ENCODE measurements at regions not wholly inside any gene's neighbourhood (a gene's known extent, or its start where the extent isn't known, plus 50 kb on each side); places are given as distances from the start of the nearest gene placed in this dataset.

GRCh38 chr10:90413196-90413595, 444.6 kb downstream of the HTR7 start:
- TF ChIP-seq, protein P1, sequence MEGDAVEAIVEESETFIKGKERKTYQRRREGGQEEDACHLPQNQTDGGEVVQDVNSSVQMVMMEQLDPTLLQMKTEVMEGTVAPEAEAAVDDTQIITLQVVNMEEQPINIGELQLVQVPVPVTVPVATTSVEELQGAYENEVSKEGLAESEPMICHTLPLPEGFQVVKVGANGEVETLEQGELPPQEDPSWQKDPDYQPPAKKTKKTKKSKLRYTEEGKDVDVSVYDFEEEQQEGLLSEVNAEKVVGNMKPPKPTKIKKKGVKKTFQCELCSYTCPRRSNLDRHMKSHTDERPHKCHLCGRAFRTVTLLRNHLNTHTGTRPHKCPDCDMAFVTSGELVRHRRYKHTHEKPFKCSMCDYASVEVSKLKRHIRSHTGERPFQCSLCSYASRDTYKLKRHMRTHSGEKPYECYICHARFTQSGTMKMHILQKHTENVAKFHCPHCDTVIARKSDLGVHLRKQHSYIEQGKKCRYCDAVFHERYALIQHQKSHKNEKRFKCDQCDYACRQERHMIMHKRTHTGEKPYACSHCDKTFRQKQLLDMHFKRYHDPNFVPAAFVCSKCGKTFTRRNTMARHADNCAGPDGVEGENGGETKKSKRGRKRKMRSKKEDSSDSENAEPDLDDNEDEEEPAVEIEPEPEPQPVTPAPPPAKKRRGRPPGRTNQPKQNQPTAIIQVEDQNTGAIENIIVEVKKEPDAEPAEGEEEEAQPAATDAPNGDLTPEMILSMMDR (IDR thresholded peaks at IDR 0.05): no peak
- H3K36me3 ChIP-seq: no peaks in the 10 kb centered on the region

GRCh38 chr10:90414926-90415325, 442.9 kb downstream of the HTR7 start:
- Histone ChIP-seq H3K4me3 (no peak overlapping the region), H3K36me3 (no peaks in the 10 kb centered on the region), H3K27ac (no peak overlapping the region), H3K9me3 (no peaks in the 10 kb centered on the region), H3K4me1 (no peaks in the 10 kb centered on the region), H3K27me3 (no peaks in the 10 kb centered on the region)
- ATAC-seq (no peak), DNase-seq (no peak)
- intact Hi-C loops (cut with DNase I): no loop called here
- TF ChIP-seq, protein P1 (IDR thresholded peaks at IDR 0.05): no peak

More at GRCh38 chr10:90413196-90413595, 444.6 kb downstream of the HTR7 start:
- H3K27me3 ChIP-seq: no peaks in the 10 kb centered on the region
- no peaks in the 10 kb centered on the region for H3K4me1 ChIP-seq
- no peak for DNase-seq
- intact Hi-C loops (cut with DNase I): no loop called here
- H3K27ac ChIP-seq: no peak overlapping the region
- H3K9me3 ChIP-seq: no peaks in the 10 kb centered on the region
- no peak overlapping the region for H3K4me3 ChIP-seq
- no peak for ATAC-seq

GRCh38 chr10:90417029-90417428, 440.8 kb downstream of the HTR7 start:
- TF ChIP-seq, protein P1 (IDR thresholded peaks at IDR 0.05): no peak
- H3K4me1 ChIP-seq: no peaks in the 10 kb centered on the region
- H3K27ac ChIP-seq: no peak overlapping the region
- no peaks in the 10 kb centered on the region for H3K9me3 ChIP-seq
- ATAC-seq: no peak
- DNase-seq: no peak
- no peak overlapping the region for H3K4me3 ChIP-seq
- H3K36me3 ChIP-seq: no peaks in the 10 kb centered on the region
- intact Hi-C loops (cut with DNase I): no loop called here
- no peaks in the 10 kb centered on the region for H3K27me3 ChIP-seq

DNA sequence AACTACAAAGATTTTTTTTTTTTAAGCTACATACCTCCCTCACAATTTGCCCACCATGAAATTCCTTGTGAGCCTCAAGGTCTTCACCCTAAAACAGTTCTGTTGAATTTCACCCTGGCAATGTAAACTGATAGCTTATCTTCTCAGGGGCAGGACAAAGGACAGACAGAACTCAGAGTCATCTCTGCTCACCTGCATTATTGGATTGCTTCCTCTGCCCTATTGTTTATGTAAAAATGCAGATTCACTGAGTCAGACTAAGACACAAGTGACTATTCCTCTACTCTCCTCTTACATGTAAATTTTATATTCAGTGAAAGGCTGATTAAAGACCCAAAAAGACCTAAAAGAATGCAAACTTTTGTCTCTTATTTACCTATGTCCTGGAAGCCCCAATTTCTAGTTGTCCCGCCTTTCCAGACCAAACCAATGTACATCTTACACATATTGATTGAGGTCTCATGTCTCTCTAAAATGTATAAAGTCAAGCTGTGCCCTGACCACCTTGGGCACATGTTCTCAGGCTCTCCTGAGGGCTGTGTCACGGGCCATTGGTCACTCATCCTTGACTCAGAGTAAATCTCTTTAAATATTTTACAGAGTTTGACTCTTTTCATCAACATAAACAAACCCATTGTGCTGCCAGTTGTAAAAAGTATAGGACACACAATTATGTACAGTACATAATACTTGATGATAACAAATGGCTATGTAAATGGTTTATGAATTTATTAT, 440.2 kb downstream of the HTR7 start:
- H3K4me1 ChIP-seq: no peaks in the 10 kb centered on the region
- no peak overlapping the region for H3K27ac ChIP-seq
- H3K27me3 ChIP-seq: no peaks in the 10 kb centered on the region
- H3K36me3 ChIP-seq: no peaks in the 10 kb centered on the region
- TF ChIP-seq, protein P1 (IDR thresholded peaks at IDR 0.05): no peak
- no peak overlapping the region for H3K4me3 ChIP-seq
- ATAC-seq: no peak
- no peaks in the 10 kb centered on the region for H3K9me3 ChIP-seq
- DNase-seq: no peak
- intact Hi-C loops (cut with DNase I): no loop called here

DNA sequence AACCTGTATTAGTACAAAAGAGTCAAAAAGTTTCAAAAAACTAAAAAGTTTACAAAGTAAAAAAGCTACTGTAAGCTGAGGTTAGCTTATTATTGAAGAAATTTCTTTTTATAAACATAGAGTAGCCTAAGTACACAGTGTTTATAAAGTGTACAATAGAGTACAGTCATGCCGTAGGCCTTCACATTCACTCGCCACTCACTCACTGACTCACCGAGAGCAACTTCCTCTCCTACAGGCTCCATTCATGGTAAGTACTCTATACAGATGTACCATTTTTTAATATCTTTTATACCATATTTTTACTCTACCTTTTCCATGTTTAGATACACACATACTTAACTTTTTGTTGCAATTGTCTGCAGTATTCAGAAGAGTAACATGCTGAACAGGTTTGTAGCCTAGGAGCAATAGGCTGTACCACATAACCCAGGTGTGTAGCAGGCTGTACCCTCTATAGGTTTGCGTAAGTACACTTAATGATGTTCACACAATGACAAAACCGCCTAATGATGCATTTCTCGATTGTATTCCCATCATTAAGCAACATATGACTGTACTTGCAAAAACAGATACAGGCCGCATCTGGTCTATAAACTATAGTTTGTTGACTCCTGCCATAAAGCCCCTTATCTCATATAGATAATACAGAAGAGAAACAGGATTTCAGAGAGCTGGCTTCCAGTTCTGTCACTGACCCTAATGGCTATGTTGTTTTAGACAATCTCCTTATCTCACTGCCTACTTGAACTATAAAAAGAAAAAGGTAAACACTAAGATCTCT, 438.8 kb downstream of the HTR7 start:
- ATAC-seq: no peak
- H3K36me3 ChIP-seq: no peaks in the 10 kb centered on the region
- H3K27me3 ChIP-seq: no peaks in the 10 kb centered on the region
- intact Hi-C loops (cut with DNase I): no loop called here
- H3K27ac ChIP-seq: no peak overlapping the region
- TF ChIP-seq, protein P1 (IDR thresholded peaks at IDR 0.05): no peak
- DNase-seq: no peak
- H3K4me1 ChIP-seq: no peaks in the 10 kb centered on the region
- no peaks in the 10 kb centered on the region for H3K9me3 ChIP-seq
- no peak overlapping the region for H3K4me3 ChIP-seq
